GM10266 (cell line): ENCODE measurements at regions not wholly inside any gene's neighbourhood (a gene's known extent, or its start where the extent isn't known, plus 50 kb on each side); places are given as distances from the start of the nearest gene placed in this dataset.
"Not testable (repeated sequence)": the region's sequence is repeated elsewhere in the genome, so short reads cannot be mapped to it uniquely, and the experiment has no call there.

Source experiments
- DNase-seq: peaks from one replicate; pipeline ENCODE4 v3.0.0; 2012; ENCODE audit errors: extremely low spot score
- TF ChIP-seq, protein P1 (sequence below): IDR thresholded peaks from 2 replicates; pipeline ENCODE4 v1.5.1; 2012; ENCODE audit warnings: mild to moderate bottlenecking, low read depth; ENCODE audit not compliant: control insufficient read depth, insufficient read depth; ENCODE audit errors: missing control alignments

DNA sequence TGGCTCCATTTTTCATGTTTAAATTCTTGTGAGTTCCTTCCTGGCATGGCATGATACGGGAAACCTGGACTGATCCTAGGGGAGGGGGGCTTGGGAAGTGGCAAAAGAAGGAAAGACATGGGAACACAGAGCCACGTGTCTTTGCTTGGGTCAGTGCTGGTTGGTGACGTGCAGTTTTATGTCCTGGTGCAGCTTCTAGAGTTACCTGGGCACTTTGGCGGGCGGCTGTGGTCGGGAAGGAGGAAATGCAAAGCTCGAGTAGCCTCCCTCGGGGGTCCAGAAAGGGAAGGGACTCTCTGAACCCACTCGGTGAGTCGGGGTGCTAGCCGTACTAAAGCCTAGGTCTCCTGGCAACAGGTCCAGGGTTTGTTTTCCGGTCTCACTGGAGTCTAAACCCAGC, 94.6 kb downstream of the APOB start:
- DNase-seq: no peak
- TF ChIP-seq, protein P1, sequence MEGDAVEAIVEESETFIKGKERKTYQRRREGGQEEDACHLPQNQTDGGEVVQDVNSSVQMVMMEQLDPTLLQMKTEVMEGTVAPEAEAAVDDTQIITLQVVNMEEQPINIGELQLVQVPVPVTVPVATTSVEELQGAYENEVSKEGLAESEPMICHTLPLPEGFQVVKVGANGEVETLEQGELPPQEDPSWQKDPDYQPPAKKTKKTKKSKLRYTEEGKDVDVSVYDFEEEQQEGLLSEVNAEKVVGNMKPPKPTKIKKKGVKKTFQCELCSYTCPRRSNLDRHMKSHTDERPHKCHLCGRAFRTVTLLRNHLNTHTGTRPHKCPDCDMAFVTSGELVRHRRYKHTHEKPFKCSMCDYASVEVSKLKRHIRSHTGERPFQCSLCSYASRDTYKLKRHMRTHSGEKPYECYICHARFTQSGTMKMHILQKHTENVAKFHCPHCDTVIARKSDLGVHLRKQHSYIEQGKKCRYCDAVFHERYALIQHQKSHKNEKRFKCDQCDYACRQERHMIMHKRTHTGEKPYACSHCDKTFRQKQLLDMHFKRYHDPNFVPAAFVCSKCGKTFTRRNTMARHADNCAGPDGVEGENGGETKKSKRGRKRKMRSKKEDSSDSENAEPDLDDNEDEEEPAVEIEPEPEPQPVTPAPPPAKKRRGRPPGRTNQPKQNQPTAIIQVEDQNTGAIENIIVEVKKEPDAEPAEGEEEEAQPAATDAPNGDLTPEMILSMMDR: no peak

DNA sequence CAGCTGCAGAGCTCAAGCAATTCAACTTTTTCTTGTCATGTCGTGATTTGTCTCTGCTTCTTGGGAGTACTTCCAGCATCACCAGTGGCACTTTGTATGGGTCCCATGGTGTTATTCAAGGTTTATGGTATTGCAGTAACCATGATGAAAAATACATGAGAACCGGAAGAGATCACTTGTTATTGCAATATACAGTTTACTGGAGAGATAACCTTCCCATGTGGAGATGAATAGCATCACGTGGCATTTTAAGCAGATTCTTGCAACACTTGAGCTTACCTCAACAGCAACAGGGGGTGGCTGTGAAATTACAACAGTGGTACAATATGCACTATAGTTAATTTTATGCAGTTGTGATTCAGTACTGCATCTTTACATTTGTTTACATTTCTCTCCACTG, 97.4 kb downstream of the APOB start:
- DNase-seq: no peak
- TF ChIP-seq, protein P1: no peak

DNA sequence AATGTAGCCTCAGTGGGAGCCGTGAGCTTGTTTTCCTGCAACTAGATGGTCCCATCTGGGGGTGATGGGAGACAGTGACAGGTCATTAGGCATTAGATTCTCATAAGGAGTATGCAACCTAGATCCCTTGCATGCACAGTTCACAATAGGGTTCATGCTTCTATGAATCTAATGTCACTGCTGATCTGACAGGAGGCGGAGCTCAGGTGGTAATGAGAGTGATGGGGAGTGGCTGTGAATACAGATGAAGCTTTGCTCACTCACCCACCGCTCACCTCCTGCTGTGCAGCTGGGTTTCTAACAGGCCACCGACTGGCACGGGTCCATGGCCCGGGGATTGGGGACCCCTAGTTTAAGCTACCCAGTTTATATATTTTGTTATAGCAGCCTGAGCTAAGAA, 100.2 kb downstream of the APOB start:
- DNase-seq: not testable (repeated sequence)

DNA sequence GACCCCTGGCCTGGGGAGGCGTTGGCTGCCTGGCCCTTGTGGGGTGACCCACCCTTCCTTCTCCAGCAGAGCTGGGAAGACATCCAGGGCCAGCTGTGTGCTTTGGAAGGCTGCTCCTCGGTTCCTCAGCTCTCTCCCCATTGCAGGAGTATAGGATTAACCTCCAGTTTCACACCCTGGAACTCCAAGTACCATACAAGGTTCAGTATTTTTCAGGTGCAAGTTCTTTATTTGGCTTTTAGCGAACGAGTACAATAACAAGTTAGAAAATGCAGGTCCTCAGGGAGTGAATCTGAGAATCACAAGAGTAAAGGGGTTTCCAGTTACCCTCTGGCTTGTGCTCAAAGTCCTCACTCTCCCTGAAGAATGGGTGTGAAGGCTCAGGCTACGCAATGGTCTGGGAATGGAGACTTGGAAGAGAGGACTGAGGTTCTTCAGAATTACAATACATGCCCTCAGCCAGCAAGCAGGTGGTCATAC, 101.2 kb downstream of the APOB start:
- no peak for DNase-seq
- TF ChIP-seq, protein P1: no peak

DNA sequence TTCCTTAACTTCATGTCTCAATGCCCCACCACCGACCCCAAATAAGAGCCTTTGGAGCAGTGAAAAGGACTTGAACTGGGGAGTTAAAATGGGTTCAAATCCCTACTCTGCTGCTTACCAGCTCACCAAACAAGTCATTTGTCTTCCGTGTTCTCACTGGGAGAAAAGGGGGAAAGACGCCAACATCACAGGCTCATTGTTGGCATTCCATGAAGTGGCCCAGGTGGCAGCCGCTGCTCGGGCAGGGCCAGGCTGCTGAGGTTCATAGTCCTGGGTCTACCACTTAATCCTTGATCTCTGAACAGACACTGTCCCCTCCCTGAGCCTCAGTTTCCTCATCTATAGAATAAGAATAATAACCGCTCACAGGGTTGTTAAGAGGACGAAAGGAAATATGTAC, 103.0 kb downstream of the APOB start:
- TF ChIP-seq, protein P1: no peak
- DNase-seq: no peak

DNA sequence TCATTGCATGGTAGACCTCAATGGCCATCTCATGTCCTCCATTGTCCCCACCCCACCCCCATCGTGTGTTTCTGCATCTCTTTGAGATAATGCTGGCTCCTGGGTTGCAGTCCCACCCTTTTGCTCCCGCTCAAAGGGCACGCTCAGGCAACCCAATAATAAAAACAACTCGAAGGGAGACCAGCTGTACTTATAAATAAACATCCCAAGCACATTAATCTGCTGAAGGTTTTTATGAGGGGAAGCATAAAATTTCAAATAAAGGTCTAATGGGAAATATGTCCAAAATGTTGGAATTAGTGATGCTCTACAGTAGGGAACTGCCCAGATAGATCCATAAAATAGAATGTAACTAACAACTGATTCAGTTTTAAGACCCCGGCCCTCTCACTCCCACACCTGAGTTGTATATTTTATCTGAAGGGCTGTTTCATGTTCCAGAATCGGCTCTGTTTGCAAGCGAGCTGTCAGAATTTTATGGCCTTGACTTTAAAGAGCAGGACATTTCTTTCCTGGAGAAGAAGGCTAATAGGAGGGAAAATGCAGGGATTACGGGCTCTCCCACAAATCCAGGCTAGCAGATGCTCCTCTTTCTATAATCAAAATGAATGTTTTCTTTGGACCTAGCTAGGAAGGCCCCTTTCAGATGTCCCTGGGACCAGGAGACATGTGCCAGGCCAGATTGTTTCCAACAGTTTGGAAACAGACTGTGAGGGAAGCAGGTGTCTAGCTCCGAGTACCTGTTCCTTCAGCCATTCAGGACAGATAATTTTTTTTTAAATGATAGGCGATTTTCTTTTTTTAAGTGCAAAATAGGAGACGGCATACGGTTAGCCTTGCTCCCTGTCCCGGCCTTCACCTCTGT, 103.7 kb downstream of the APOB start:
- TF ChIP-seq, protein P1: no peak
- no peak for DNase-seq

DNA sequence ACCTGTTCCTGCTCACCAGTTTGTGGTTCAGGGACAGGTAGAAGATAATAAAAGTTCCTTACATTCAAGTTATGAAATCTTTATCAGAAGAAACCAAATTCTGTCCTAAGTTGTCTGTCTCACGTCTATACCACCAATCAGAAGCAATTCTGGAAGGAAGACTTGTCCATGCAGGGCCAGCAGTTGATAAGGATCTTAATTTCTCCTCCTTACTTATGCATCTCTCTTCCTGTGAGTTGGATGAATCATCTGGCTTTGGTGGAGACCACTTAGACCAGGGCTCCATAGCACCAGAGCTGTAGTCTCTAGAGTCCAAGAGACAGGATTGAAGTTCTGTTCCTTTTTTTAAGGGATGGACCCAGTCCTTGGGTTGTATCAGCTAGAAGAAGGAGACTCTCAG, 106.5 kb downstream of the APOB start:
- TF ChIP-seq, protein P1: no peak
- DNase-seq: no peak
